HFFc6 (cell line): ENCODE measurements at regions not wholly inside any gene's neighbourhood (a gene's known extent, or its start where the extent isn't known, plus 50 kb on each side); places are given as distances from the start of the nearest gene placed in this dataset.

Source experiments
- DNase-seq: peaks from one replicate; pipeline ENCODE4 v3.0.0-alpha.2; 2018
- H3K27ac Mint-ChIP-seq: 2 replicates; pipeline ENCODE4 v1.8.0; 2020; ENCODE audit warnings: mild to moderate bottlenecking, mixed read lengths
- H3K27me3 Mint-ChIP-seq: 2 replicates; pipeline ENCODE4 v1.8.0; 2021; ENCODE audit warnings: mild to moderate bottlenecking, moderate library complexity, mixed read lengths; ENCODE audit not compliant: insufficient read depth
- H3K36me3 Mint-ChIP-seq: 2 replicates; pipeline ENCODE4 v1.8.0; 2021; ENCODE audit warnings: low read depth, mixed read lengths
- H3K4me1 Mint-ChIP-seq: 2 replicates; pipeline ENCODE4 v1.8.0; 2020; ENCODE audit warnings: low read depth, mixed read lengths
- H3K4me3 Mint-ChIP-seq: 2 replicates; pipeline ENCODE4 v1.8.0; 2020; ENCODE audit warnings: mild to moderate bottlenecking, moderate library complexity, mixed read lengths
- H3K9me3 Mint-ChIP-seq: 2 replicates; pipeline ENCODE4 v1.8.0; 2020; ENCODE audit warnings: mild to moderate bottlenecking, mixed read lengths
- TF ChIP-seq, protein P1 (sequence below): fragments of 200-600 bp; sonication (generic); IDR thresholded peaks from 2 replicates; pipeline ENCODE4 v1.5.0; 2021; ENCODE audit warnings: antibody characterized with exemption, mild to moderate bottlenecking

DNA sequence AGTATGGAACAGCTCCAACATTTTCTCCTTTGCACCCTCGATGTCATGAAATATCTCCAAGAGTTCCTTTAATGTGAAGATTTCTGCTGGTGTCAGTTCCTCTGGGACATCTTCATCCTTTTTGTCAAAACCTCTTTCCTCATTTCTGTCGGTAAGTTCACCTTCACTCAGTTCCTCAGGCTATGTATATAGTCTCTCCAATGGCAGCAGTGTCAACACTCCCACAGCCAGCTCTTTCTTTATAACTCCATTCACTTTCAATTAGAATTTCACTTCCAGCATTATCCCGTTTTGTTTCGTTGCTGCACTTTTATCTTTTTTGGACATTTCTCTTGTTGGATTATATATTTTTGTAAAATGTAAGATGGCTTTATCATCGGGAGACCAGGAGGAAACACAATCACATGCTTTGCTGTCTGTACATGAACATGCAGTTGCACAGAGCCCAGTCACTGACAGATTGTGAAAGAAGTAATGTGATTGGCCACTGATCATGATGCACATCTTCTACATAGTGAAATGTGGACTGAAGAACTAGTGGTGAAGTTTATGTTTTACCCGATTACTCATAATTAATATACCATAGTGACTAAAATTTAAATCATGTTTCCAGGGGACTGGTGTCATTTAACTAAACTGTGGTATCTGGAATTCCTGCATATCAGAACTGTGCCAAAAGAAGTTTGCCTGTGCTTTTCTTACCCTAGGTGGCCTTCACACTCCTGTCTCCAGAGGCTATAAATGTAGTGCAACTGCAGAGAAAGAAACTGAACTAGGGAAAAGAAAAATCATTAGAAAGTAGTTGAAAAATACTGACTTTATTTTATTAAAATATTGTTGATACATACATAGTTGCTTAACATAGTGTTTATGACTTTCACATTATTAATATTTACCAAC lies 289.6 kb downstream of the PPP1R3A start:
- H3K27ac Mint-ChIP-seq: no peak overlapping the region
- DNase-seq: no peak

DNA sequence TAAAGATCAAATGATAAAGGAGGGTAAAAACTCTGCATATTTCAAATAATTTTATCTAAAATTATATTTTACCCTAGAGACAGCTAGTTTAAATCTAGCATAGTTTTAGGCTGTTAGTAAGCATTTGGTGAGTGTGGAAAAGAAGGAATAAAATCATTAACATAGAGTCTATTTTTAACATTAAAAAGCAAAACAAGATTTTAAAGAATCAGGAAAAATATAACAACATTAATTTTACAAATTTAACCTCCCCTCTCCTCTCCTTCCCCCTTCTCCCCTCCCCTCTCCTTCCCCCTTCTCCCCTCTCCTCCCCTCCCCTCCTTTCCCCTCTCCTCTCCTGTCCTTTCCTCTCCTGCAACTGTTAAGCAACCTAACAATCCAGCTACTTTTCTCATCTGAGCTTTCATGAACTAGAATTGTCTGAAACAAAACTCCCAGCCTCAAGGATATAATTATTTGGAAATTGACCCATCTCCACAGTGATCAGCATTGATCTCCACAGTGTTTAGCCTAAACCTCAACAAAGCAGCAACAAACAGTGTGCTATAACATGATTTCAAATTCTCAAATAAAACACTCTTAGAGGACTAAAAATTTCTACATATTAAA lies 293.2 kb downstream of the PPP1R3A start:
- Mint-ChIP-seq H3K36me3 (no peaks in the 10 kb centered on the region), H3K27me3 (no peaks in the 10 kb centered on the region), H3K27ac (no peak overlapping the region), H3K9me3 (peaks cover 36% of the 10 kb centered on the region), H3K4me3 (no peak overlapping the region), H3K4me1 (no peaks in the 10 kb centered on the region)
- TF ChIP-seq, protein P1, sequence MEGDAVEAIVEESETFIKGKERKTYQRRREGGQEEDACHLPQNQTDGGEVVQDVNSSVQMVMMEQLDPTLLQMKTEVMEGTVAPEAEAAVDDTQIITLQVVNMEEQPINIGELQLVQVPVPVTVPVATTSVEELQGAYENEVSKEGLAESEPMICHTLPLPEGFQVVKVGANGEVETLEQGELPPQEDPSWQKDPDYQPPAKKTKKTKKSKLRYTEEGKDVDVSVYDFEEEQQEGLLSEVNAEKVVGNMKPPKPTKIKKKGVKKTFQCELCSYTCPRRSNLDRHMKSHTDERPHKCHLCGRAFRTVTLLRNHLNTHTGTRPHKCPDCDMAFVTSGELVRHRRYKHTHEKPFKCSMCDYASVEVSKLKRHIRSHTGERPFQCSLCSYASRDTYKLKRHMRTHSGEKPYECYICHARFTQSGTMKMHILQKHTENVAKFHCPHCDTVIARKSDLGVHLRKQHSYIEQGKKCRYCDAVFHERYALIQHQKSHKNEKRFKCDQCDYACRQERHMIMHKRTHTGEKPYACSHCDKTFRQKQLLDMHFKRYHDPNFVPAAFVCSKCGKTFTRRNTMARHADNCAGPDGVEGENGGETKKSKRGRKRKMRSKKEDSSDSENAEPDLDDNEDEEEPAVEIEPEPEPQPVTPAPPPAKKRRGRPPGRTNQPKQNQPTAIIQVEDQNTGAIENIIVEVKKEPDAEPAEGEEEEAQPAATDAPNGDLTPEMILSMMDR: no peak
- DNase-seq: no peak

More for the DNA sequence above, 289.6 kb downstream of the PPP1R3A start:
- Mint-ChIP-seq H3K4me1 (no peaks in the 10 kb centered on the region), H3K4me3 (no peak overlapping the region), H3K36me3 (no peaks in the 10 kb centered on the region), H3K9me3 (peaks cover 18% of the 10 kb centered on the region), H3K27me3 (no peaks in the 10 kb centered on the region)
- TF ChIP-seq, protein P1: no peak

DNA sequence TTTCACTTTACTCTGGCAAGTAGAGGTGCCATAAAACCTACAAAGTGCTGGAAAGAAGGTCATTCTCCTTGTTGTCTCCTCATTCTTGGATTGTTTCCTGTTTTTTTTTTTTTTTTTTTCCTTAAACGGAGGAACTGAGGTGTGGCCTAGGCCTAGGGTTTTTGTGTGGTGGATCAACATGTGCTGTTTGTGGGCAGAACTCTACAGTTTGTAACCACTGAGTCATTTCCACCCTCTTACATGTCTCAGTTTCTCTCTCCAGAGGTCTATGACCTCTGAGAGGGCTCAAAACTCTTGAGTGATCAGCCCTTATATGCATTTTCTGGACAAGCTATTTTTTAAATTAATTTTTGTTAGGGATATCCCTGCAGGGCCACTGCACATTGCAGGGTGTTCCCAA lies 296.0 kb downstream of the PPP1R3A start:
- no peak for DNase-seq
- Mint-ChIP-seq H3K36me3 (no peaks in the 10 kb centered on the region), H3K27me3 (no peaks in the 10 kb centered on the region), H3K4me3 (no peak overlapping the region), H3K27ac (no peak overlapping the region), H3K9me3 (peaks cover 47% of the 10 kb centered on the region), H3K4me1 (no peaks in the 10 kb centered on the region)
- TF ChIP-seq, protein P1: no peak

DNA sequence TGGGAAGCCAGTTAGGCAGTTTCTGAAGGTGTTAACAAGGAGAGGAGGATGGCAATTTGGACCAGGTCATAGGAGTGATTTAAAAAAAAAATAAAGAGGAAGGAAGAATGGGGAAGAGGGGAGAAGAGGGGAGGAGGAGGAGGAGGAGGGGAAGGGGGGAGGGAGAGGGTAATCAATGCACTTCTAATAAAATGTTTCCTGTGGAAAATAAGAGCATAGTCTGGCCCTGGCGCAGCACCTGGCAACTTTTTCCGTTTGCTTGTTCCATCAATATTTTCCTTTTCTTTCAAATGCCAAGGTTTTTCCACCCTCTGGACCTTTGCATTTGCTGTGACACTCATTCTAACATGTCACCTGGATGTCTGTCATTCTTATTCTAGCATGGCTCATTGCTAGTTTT lies 308.2 kb downstream of the PPP1R3A start:
- H3K36me3 Mint-ChIP-seq: no peaks in the 10 kb centered on the region
- H3K27ac Mint-ChIP-seq: no peak overlapping the region
- TF ChIP-seq, protein P1: no peak
- peaks cover 1% of the 10 kb centered on the region; the same call in 1 of the 2 replicates for H3K27me3 Mint-ChIP-seq
- H3K4me3 Mint-ChIP-seq: no peak overlapping the region
- no peak for DNase-seq
- H3K4me1 Mint-ChIP-seq: no peaks in the 10 kb centered on the region
- peaks cover 23% of the 10 kb centered on the region for H3K9me3 Mint-ChIP-seq

DNA sequence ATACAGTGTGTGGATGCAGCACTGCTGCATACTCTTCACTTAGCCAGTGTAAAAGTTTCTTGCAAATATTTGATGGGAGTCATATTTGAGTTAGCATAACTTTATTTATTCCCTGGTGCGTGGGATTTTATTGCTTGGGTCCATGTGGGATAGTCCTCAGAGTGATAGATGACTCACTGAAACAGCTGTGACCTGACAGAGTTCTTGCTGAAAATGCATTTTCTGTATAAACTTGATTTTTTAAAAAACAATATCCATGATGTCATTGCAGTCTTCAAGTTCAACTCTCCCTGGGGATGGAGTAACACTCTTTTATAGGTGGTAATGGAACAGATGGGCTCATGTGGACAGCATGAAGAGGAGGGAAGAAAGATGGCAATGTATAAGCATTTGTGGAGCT lies 310.0 kb downstream of the PPP1R3A start:
- H3K27ac Mint-ChIP-seq: no peak overlapping the region
- H3K4me3 Mint-ChIP-seq: no peak overlapping the region
- H3K27me3 Mint-ChIP-seq: peaks cover 1% of the 10 kb centered on the region; the same call in 1 of the 2 replicates
- peaks cover 29% of the 10 kb centered on the region for H3K9me3 Mint-ChIP-seq
- DNase-seq: no peak
- TF ChIP-seq, protein P1: no peak
- H3K36me3 Mint-ChIP-seq: no peaks in the 10 kb centered on the region
- no peaks in the 10 kb centered on the region for H3K4me1 Mint-ChIP-seq
